ENCODE measurements at regions not wholly inside any gene's neighbourhood (a gene's known extent, or its start where the extent isn't known, plus 50 kb on each side); places are given as distances from the start of the nearest gene placed in this dataset.
"Not testable (repeated sequence)": the region's sequence is repeated elsewhere in the genome, so short reads cannot be mapped to it uniquely, and the experiment has no call there.

GRCh38 chr2:48178611-48179010 lies 135.9 kb upstream of the FOXN2 start:
- DNase-seq (ENCODE audit: low read depth in 4 of 4, low spot score in 3 of 4): no peak

GRCh38 chr2:48180557-48180956 lies 133.9 kb upstream of the FOXN2 start:
- DNase-seq (ENCODE audit: low read depth in 4 of 4, low spot score in 3 of 4): no peak

GRCh38 chr2:48183276-48183675 lies 131.2 kb upstream of the FOXN2 start:
- DNase-seq (ENCODE audit: low read depth in 4 of 4, low spot score in 3 of 4): no peak

- DNase-seq (ENCODE audit: low read depth in 4 of 4, low spot score in 3 of 4): no peak
Observed at GRCh38 chr2:48183991-48184390, 130.5 kb upstream of the FOXN2 start.

GRCh38 chr2:48187503-48187902 lies 127.0 kb upstream of the FOXN2 start:
- no peak for DNase-seq (ENCODE audit: low read depth in 4 of 4, low spot score in 3 of 4)

- no peak for DNase-seq (ENCODE audit: low read depth in 4 of 4, low spot score in 3 of 4)
Observed at GRCh38 chr2:48189552-48190228, 124.8 kb upstream of the FOXN2 start.

GRCh38 chr2:48190230-48190629 lies 124.3 kb upstream of the FOXN2 start:
- DNase-seq (ENCODE audit: low read depth in 4 of 4, low spot score in 3 of 4): no peak

- no peak for DNase-seq (ENCODE audit: low read depth in 4 of 4, low spot score in 3 of 4)
Observed at GRCh38 chr2:48194641-48195040, 119.8 kb upstream of the FOXN2 start.

- DNase-seq (ENCODE audit: low read depth in 4 of 4, low spot score in 3 of 4): no peak
Observed at GRCh38 chr2:48195169-48195568, 119.3 kb upstream of the FOXN2 start.

GRCh38 chr2:48197618-48198017 lies 116.9 kb upstream of the FOXN2 start:
- DNase-seq (ENCODE audit: low read depth in 4 of 4, low spot score in 3 of 4): no peak

- no peak for DNase-seq (ENCODE audit: low read depth in 4 of 4, low spot score in 3 of 4)
Observed at GRCh38 chr2:48198371-48198770, 116.1 kb upstream of the FOXN2 start.

GRCh38 chr2:48199070-48199469 lies 115.4 kb upstream of the FOXN2 start:
- DNase-seq (ENCODE audit: low read depth in 4 of 4, low spot score in 3 of 4): no peak

- DNase-seq (ENCODE audit: low read depth in 4 of 4, low spot score in 3 of 4): no peak
Observed at GRCh38 chr2:48200620-48201293, 113.7 kb upstream of the FOXN2 start.

- not testable (repeated sequence) for DNase-seq (ENCODE audit: low read depth in 4 of 4, low spot score in 3 of 4)
Observed at GRCh38 chr2:48201435-48201834, 113.0 kb upstream of the FOXN2 start.

- DNase-seq (ENCODE audit: low read depth in 4 of 4, low spot score in 3 of 4): no peak
Observed at GRCh38 chr2:48202863-48203642, 111.4 kb upstream of the FOXN2 start.

GRCh38 chr2:48203668-48204067 lies 110.8 kb upstream of the FOXN2 start:
- no peak for DNase-seq (ENCODE audit: low read depth in 4 of 4, low spot score in 3 of 4)

GRCh38 chr2:48204750-48205136 lies 109.7 kb upstream of the FOXN2 start:
- no peak for DNase-seq (ENCODE audit: low read depth in 4 of 4, low spot score in 3 of 4)

GRCh38 chr2:48205137-48205798 lies 109.2 kb upstream of the FOXN2 start:
- no peak for DNase-seq (ENCODE audit: low read depth in 4 of 4, low spot score in 3 of 4)

- not testable (repeated sequence) for DNase-seq (ENCODE audit: low read depth in 4 of 4, low spot score in 3 of 4)
Observed at GRCh38 chr2:48206056-48206656, 108.3 kb upstream of the FOXN2 start.

GRCh38 chr2:48207201-48207641 lies 107.3 kb upstream of the FOXN2 start:
- DNase-seq (ENCODE audit: low read depth in 4 of 4, low spot score in 3 of 4): no peak

GRCh38 chr2:48207851-48208250 lies 106.6 kb upstream of the FOXN2 start:
- DNase-seq (ENCODE audit: low read depth in 4 of 4, low spot score in 3 of 4): no peak

All from left renal pelvis (tissue), 4 donors.